NCI-H524 (cell line): ENCODE measurements at regions not wholly inside any gene's neighbourhood (a gene's known extent, or its start where the extent isn't known, plus 50 kb on each side); places are given as distances from the start of the nearest gene placed in this dataset.

ENCODE experiments used
- DNase-seq, 2 experiments: peaks; one replicate each; lab custom pipeline; 2025; lab: John Stamatoyannopoulos, UW

DNA sequence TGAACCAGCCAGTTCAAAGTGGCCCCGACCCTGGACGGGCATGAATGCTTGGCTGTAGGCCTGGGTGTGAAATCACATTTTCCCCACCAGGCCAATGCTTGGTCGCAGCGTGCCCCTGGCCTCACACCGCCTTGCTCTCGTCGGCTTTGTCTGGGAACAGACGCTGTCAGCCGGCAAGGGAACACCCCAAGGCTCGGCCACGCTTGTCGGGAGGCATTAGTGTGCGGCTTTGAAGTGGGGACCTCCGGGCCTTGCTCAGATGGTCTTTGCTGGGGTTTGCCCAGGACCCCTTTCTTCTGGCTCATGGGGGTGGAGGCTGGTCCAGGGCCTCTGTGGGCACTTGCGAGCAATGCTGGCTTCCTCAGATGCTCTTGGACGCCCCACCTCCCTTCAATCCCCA is 79.1 kb downstream of the INHBB start:
- DNase-seq = no peak

DNA sequence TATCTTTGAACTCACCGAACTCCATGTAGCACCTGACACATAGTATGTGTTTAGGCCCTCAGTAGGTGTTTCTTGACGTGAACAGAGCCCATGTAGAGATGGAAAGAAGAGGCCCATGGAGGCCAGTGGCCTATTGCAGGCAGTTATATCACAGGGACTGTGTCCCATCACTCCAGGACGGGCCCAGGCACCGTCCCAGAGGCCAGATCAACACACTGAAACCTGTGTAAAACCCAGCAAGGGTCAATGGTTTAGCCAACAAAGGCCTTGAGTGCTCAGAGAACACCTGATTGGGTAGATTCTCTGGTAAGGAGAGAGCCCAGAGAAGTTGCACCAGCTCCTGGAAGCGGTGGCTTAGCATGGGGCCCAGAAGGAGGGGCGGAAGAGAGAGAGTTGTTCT is 82.8 kb downstream of the INHBB start:
- DNase-seq = no peak

DNA sequence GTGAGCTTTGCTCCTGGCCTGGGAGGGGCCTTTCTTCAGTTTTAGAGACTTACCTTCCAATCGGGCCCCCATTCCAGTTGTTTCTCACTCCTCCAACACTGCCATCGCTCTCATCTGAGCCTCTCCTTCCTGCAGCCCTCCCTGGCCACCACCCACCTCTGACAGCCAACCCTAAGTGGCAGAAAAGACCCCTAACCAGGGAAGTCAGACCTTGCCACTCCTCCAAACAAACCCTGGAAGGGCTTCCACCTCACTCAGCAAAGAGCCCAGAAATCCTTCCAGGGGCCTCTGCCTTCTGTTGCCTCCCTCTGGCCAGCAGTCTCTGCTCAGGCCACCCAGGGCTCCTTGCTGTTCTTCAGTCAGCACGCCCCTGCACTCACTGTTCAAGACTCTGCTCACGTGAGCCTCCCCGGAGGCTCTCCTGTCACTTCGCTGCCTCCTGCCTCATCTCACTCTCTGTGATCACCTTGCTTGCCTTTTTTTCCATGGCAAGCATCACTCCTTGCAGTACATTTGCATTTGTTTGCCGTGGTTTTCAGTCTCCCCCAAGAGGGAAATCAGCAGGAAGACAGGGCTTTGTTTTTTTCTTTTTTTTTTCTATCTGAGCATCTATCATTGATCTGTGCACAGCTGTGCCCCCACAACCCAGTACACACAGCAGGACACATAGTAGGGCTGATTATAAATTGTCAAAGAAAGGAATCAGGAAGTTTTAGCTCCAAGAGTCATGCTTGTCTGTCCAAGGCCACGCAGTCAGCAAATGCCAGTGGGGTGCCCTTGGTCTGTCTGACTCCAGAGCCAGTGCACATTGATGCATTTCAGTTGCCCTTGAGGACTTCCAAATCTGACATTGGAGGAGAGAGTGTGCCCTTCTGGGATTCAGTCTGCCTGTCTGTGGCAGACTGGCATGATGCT is 83.9 kb downstream of the INHBB start:
- DNase-seq = no peak

DNA sequence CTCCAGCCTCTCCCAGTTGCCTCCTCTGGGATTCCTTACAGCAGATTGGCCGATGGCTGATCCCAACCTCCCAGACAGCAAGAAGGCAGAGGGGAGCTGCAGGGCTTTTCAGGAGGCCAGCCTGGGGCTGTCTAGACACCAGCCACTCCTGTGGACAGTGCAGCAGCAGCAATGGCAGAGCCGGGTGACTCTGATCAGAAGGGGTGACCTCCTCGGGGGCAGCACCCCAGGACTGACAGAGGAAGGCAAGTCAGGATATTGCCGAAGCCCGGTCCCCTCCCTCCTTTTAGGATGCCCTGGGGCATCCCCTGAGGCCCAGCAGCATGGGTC is 84.5 kb downstream of the INHBB start:
- no peak for DNase-seq

DNA sequence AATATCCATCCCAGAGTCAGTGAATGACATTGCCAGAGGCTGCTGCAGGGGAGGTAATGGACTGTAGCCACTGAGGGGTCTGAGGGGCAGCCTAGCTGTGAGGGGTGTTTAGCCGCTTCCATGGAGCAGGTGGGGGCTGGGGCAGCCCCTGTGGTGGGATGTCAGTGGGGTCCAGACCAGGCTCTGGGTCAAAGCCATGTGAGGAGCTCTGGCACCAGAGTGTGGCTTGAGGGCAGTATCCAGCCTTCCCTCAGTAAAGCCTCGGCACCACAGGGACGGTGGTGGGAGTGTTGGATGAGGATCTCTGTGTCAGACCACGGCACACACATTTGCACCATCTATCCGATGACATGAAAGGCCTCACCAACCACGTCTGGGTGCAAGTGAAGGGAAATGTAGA is 85.0 kb downstream of the INHBB start:
- DNase-seq = no peak

DNA sequence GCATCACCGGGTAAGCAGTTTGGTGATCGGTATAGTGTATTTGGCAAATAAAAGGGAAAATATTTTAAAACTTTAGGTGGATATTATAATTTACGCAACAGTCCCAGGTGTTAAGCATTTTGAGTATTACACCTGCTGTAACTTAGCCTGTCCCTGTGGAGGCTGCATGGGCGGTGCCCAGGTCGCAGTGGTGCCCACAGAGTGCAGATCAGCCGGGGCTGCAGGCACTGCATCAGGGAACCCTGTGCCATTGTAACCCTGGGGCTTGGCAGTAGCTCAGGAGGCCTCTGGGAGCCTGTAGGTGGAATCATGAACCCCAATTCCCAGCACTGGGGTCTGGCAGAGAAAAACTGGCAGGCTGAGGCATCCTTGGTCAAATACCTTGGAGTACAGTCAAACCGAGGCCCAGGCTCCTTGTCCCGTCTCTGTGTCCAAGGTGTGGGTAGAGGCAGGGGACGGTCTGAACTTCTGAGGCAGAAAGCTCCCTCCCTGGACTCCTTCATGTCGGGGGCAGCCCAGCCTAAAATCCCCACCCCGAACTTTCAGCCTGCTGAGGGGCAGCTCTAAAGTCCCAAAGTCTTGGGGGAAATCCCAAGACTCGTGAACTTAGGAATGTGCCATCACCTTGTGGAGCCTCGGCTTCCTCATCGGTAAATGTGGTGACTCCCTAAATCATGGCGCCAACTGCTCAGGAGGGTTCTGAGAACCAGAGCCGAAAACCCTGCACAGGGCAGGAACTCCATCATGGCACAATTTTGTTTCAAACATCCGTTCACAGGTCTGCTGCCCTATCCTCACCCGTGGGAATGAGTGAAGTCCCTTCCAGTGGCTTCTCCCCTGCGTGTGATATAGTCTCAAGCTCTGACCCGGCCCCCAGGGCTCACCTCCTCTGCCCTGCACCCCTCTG is 85.7 kb downstream of the INHBB start:
- DNase-seq = no peak

DNA sequence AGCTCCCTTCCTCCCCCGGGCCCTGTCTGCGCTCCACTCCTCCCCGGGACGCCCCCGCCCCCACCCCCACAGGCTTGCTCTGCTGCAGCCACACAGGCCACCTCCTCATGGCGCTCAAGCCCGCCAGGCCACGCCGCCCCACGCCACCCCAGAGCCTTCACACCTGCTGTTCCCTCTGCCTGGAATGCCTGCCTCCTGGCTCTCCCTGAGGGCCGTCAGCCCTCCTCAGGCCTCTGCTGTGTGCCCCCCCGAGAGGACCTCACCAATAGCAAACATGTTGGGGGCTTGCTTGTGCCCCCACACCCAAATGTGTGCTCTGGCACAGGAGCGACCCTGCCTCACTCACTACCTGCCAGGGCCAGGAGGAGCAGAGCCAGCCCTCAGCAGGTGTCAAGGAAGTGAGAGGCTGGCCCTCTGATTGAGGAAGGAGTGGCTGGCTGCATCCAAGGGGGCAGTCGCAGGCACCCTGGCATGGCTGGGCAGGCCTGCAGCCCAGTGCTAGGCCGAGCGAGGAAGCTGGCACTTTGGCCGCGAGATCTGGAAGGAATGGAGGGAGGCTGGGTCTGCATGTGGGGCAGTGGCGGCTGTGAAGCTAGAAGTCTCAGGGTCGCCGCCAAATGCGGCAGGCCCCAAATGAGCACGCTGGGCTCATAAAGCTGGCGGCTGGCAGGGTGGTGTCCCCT is 86.5 kb downstream of the INHBB start:
- no peak for DNase-seq

DNA sequence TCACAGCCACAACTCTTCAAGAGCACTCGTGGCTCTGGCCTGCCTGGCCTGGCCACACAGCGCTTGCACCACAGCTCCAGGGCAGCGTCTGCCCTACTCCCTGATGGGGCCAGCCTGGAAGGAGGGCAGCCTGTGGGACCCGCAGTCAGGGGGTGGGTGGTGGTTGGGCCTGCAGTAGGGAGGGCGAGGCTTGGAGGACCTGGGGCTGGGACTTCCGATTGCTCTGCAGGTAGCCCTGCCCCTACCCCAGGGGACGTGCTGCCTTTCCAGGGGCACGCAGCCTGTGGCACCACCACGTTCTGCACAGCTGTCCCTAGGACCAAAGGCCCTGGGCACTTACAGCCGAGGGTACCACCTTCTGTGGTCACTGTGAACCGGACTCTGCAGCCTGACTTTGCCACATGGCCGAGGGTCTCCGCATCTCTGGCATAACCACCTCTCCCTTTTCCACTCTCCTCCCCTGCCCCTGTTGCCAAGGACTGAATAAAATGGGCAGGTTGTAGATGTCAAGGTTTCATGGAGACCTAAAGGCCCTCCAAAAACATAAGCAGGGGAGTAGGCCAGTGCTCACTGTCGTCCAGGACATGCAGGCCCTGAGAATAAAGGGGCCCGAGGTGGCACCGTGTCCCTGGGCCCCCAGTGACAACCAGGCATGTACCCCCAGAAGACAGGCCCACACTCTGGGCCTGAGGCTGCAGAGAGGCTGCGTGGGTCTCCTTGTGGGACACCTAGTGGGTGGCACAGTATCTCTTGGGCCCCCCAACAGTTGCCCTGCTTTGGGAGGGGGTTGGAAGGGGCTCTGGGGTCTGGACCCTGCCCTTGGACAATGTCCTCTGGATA is 87.3 kb downstream of the INHBB start:
- no peak for DNase-seq

DNA sequence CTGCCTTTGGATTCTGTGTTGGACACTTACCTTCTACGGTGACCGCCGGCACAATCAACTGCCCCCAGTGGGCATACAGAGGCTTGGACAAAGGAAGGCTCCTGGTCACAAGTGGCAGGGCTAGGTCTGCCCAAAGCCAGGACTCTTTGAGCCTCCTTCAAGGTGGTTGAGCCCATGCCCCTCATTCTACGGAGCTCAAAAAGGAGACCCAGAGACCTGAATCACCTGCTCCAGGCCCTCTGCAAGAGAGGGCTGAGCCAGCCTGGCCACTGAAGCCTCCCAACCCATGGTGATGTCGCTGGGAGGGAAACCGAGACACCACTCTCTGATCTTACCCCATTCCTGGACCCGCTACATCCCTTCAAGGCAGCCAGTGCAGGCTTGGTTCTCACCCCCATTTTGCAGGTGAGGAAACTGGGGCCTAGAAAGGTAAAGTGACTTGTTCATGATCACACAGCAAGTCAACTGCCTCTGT is 87.9 kb downstream of the INHBB start:
- DNase-seq = no peak

DNA sequence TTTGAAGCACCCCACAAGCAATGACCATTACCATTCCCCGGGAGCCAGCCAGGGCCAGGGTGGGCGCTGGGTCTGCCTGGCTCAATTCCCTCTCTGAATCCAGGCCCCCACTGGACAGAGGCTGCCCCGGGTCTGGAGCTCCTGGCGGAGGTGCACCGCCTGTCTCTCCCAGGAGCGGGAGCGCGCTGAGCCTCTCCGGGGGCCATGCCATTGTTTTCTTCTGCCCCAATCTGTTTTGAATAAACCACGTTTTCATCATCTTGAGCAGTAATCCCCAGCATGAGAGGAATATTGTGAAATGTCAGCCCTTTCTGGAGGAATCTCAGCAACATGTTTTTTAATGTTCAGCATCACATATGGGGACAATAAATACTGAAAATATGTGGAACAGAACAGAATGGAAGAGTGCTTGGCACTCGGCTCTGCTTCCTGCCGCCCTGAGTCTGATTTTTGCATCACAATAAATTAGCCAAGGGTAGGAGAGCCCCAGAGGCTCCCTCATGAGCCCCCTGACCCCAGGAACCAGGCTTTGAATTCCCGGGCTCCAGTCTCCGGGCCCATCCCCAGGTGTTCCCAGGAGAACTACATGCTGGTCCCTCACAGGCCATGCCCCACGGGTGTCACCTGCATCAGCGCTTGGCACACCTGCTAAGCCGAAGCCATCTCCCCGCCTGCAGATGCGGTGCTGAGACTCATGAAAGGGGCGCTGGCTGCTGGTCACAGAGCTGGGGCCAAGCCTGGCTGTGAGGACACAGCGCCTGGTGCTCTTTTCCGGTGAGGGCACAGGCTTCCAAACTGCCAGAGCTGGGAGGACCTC is 88.8 kb downstream of the INHBB start:
- DNase-seq = no peak

DNA sequence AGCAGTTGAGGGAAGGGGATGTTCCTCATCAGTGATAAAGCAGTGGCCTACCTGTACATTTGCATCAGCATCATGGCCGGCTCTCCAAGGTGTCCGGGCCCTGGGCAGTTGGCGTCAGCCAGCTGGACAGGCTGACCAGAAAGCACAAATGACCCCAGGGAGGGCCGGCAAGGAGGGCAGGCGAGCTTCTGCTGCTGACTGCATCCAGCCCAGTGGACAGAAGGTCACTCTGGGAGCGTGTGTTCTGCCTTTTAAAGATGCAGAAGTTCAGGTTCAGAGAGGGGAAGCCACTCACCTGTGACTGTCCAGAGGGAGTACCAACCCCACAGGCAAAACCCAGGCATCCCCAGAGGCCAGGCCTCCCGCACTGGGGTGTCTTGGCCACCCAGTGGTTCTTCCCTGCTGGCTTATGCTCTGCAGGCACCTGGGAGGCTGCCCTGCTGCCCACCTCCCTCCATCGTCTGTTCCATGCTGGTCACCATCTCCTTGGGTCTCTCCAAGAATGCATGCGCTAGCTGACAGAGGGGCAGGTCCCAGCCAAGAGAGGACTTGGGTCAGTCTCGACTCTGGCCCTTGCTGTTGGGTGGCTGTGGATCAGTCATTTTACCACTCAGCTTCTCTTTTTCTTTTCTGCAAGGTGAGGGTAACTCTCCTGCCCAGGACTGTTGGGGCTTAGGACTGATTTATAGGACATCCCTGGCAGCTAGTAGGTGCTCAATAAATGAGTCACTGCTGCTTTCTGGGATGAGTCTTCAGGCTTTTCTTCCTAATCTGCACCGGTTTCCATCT is 89.9 kb downstream of the INHBB start:
- no peak for DNase-seq

DNA sequence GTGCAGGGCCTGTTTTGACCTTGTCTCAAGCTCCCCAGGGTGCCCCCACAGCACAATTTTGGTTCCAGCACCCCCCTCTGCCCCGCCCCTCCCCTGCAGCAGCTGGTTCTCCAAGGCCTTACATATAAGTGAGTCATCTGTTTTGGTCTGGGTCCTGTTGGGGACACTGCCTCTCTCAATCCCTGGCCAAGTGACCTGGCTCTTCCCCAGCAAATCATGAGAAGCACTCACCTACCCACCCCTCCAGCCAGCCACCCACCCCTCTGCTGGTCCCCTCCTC is 90.5 kb downstream of the INHBB start:
- DNase-seq = no peak

DNA sequence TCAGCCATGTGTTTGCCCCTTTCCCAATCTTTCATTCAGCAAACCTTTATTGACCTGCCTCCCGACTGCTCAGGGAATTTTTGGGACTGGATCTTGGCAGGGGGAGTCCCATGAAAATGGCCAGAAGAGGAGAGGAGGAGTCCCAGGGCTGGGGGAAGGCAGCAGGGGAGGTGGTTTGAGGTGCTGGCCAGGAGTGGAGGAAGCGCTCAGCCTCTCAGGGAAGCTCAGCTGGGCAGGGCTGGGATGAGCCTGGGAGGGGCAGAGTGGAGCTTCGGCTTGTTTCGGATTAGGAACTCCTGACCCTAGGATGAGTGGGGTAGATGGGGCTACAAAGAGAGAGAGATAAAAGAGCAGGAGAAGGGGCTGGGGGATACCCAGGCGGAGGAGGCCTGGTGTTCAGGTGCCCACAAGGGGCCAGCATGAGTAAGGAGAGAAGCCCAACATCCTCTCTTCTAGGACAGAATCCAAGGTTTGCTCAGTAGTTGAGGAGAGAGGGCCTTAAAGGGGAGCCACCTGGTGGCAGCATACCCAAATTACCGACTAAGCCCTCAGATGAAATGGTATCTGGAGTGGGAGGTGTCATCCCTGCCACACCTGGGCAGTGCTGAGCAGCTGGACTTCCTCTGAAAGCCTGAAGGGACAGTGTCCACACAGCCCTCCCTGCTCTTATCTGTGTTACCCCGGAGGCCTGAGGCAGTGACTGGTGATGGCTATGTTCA is 91.1 kb downstream of the INHBB start:
- DNase-seq = no peak

DNA sequence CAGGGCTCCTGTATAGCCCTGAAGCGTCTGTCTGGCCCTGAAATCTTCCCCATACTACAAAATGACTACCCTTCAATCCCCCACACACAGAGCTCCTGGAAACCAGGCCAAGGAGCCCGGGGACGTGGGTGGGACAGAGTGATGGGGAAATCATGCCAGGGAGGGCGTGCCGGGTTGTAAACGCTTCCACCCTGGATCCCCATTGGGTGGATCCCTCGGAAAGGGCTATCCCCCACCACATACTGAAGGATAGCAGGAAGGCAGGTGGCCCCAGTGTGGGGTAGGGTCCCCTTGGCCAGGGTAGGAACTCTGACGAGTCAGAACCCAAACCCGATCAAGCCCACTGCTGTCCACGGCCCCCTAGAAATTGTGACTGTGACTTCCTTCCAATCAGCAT is 91.7 kb downstream of the INHBB start:
- no peak for DNase-seq

DNA sequence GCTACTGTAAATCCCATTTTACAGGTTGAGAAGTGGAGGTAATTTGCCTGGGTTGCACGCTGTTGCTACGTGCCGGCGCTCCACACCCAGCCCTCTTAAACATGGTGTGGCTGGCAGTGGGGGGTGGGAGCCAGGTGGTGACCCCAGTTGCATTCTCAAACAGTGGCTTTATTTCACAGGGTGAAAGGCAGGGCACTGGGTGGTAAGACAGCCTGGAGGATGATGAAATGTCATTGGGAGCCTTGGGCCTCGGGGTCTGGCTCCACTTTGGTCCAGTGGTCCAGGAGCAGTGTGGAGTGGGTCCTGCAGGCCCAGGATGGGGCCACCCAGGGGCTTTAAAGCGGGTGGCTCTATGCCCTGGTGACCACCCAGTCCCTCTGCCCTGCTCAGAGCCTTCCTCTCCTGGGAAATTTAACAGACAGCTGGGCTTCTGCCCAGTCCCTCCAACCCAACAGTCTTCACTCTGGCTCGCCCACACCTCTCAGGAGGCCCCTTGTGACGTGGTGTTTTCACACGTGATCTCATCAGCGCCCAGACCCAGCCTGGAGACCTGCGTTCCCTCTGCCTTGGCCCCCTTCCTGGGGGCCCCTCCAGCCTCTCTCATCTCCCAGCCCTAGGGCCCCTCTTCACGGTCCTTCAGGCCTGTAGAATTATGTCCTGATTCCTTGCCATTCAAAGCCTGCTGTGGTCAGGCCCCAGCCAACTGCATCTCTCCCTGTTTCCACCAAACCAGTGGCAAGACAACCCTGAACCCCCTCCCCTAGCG is 92.5 kb downstream of the INHBB start:
- DNase-seq = no peak

DNA sequence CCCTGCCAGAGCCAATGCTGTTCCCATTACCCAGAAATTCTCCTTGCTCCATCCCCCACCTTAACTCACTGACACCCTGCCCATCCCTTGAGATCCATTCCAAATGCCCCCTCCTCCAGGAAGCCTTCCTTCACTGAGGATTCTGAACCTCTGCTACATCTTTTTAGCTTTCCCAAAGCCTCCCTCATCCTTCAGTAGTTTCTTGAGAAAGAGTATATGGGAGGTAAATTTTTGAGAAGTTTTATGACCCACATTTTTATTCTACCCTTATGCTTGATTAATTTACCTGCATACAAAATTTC is 93.1 kb downstream of the INHBB start:
- no peak for DNase-seq

DNA sequence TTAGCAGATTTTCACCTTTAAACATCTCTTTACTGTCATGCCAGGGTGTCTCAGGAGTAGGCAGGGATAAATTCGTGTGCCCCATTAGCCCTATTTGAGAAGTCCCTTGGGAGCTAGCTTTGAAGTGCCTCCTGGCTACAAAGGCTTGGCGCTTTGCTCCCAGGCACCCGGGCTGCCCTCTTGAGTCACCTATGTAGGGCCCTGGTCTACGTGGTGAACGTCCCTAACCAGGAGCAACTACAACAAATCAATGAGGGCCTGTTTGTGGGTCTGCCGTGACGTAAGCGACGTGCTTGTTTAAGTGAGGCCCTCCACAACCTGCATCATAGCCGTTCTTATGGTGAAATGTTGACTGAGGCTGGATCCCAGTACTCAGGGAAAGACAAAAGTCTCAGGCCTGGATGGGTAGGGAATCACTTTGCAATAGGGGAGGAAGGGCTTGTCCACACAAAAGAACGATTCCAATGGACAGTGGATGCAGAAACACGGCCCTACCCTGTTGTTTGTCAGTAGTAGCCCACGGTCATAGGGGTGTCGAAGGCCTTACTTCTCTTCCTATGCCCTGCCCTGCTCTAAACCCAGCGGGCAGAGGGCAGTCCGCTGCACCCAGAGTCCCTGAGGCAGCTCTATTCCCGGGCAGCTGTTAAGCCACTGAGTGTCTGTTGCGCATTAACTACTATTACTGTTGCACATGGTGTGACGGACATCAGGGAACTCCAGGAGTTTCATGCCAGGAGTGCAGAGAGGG is 93.9 kb downstream of the INHBB start:
- peak in 1 of 2 experiments; percentile 28 for DNase-seq
